ENCODE measurements at regions not wholly inside any gene's neighbourhood (a gene's known extent, or its start where the extent isn't known, plus 50 kb on each side); places are given as distances from the start of the nearest gene placed in this dataset.

GRCh38 chr14:37946819-37947218, 260.9 kb upstream of the SSTR1 start:
- Histone ChIP-seq H3K4me3 (ENCODE audit: low read depth, low read length, poor library complexity, severe bottlenecking) (no peak overlapping the region), H3K9me3 (ENCODE audit: low read length) (peaks cover 26% of the 10 kb centered on the region), H3K9me2 (ENCODE audit: insufficient read depth, low read length) (no peaks in the 10 kb centered on the region), H3K27ac (ENCODE audit: low read depth, low read length, poor library complexity, severe bottlenecking) (no peak overlapping the region), H2AFZ (ENCODE audit: low read length) (no peak overlapping the region), H3K4me1 (ENCODE audit: insufficient read depth, low read length, poor library complexity, severe bottlenecking) (no peaks in the 10 kb centered on the region), H3K4me2 (ENCODE audit: low read length) (no peak overlapping the region), H3K79me2 (ENCODE audit: insufficient read depth, low read depth, low read length) (no peaks in the 10 kb centered on the region), H3K36me3 (ENCODE audit: insufficient read depth, low read length) (no peaks in the 10 kb centered on the region), H4K20me1 (ENCODE audit: insufficient read depth, low read length) (no peaks in the 10 kb centered on the region)
- no peak for TF ChIP-seq CTCF (conservative IDR thresholded peaks at IDR 0.05; ENCODE audit: low read length)
- TF ChIP-seq EZH2phosphoT487 (IDR thresholded peaks at IDR 0.05; ENCODE audit: borderline replicate concordance, low read depth, low read length) = no peak
- ChIA-PET CTCF (ENCODE audit: unreplicated experiment) (no interaction called here), POLR2A (interaction anchor here (0.7 kb wide), 1 partner anchor 26 kb away, joined by 4 read pairs; no protein-coding TSS in a partner anchor)
- BruUV-seq (replicated peaks) = no TSS peak
- intact Hi-C loops (cut with micrococcal nuclease; ENCODE audit: unreplicated experiment) = no loop called here
- DNase-seq (ENCODE audit: low spot score) = no peak

GRCh38 chr14:37948266-37948665, 259.4 kb upstream of the SSTR1 start:
- Histone ChIP-seq H3K4me2 (ENCODE audit: low read length) (no peak overlapping the region), H3K27ac (ENCODE audit: low read depth, low read length, poor library complexity, severe bottlenecking) (no peak overlapping the region), H2AFZ (ENCODE audit: low read length) (no peak overlapping the region), H3K4me3 (ENCODE audit: low read depth, low read length, poor library complexity, severe bottlenecking) (no peak overlapping the region), H3K9me3 (ENCODE audit: low read length) (peaks cover 23% of the 10 kb centered on the region), H3K4me1 (ENCODE audit: insufficient read depth, low read length, poor library complexity, severe bottlenecking) (no peaks in the 10 kb centered on the region), H3K79me2 (ENCODE audit: insufficient read depth, low read depth, low read length) (no peaks in the 10 kb centered on the region), H4K20me1 (ENCODE audit: insufficient read depth, low read length) (no peaks in the 10 kb centered on the region), H3K36me3 (ENCODE audit: insufficient read depth, low read length) (no peaks in the 10 kb centered on the region), H3K9me2 (ENCODE audit: insufficient read depth, low read length) (no peaks in the 10 kb centered on the region)
- BruUV-seq (replicated peaks) = no TSS peak
- no peak for DNase-seq (ENCODE audit: low spot score)
- CTCF ChIA-PET (ENCODE audit: unreplicated experiment) = no interaction called here
- POLR2A ChIA-PET = interaction anchor here (0.9 kb wide), 1 partner anchor 135 kb away, joined by 3 read pairs; no protein-coding TSS in a partner anchor
- intact Hi-C loops (cut with micrococcal nuclease; ENCODE audit: unreplicated experiment) = no loop called here
- TF ChIP-seq EZH2phosphoT487 (IDR thresholded peaks at IDR 0.05; ENCODE audit: borderline replicate concordance, low read depth, low read length) = no peak
- no peak for TF ChIP-seq CTCF (conservative IDR thresholded peaks at IDR 0.05; ENCODE audit: low read length)

GRCh38 chr14:37968664-37969240, 239.0 kb upstream of the SSTR1 start:
- ChIA-PET CTCF (ENCODE audit: unreplicated experiment) (no interaction called here), POLR2A (interaction anchor here (0.7 to 0.8 kb wide), 3 partner anchors 11 to 635 kb away, joined by 4 to 11 read pairs (median 5); no protein-coding TSS in a partner anchor)
- peak overlapping the region; percentile 42; the same call in 1 of the 2 replicates for H2AFZ ChIP-seq (ENCODE audit: low read length)
- BruUV-seq (replicated peaks) = no TSS peak
- H3K27ac ChIP-seq (ENCODE audit: low read depth, low read length, poor library complexity, severe bottlenecking) = no peak overlapping the region
- H3K9me2 ChIP-seq (ENCODE audit: insufficient read depth, low read length) = no peaks in the 10 kb centered on the region
- peaks cover 6% of the 10 kb centered on the region; the same call in 1 of the 2 replicates for H3K9me3 ChIP-seq (ENCODE audit: low read length)
- H4K20me1 ChIP-seq (ENCODE audit: insufficient read depth, low read length) = no peaks in the 10 kb centered on the region
- H3K4me1 ChIP-seq (ENCODE audit: insufficient read depth, low read length, poor library complexity, severe bottlenecking) = peaks cover 14% of the 10 kb centered on the region
- H3K4me2 ChIP-seq (ENCODE audit: low read length) = no peak overlapping the region
- no peak overlapping the region for H3K4me3 ChIP-seq (ENCODE audit: low read depth, low read length, poor library complexity, severe bottlenecking)
- no peak for DNase-seq (ENCODE audit: low spot score)
- intact Hi-C loops (cut with micrococcal nuclease; ENCODE audit: unreplicated experiment) = no loop called here
- no peaks in the 10 kb centered on the region for H3K79me2 ChIP-seq (ENCODE audit: insufficient read depth, low read depth, low read length)
- no peak for TF ChIP-seq EZH2phosphoT487 (IDR thresholded peaks at IDR 0.05; ENCODE audit: borderline replicate concordance, low read depth, low read length)
- TF ChIP-seq CTCF (conservative IDR thresholded peaks at IDR 0.05; ENCODE audit: low read length) = no peak
- no peaks in the 10 kb centered on the region for H3K36me3 ChIP-seq (ENCODE audit: insufficient read depth, low read length)
